BLaER1 (cell line): ENCODE measurements at regions not wholly inside any gene's neighbourhood (a gene's known extent, or its start where the extent isn't known, plus 50 kb on each side); places are given as distances from the start of the nearest gene placed in this dataset.

Experiments
- H3K27ac ChIP-seq: shearing (Covaris generic); formaldehyde crosslinking; 2 replicates; pipeline ENCODE4 v1.8.1; 2022
- H3K27me3 ChIP-seq: shearing (Covaris generic); formaldehyde crosslinking; 2 replicates; pipeline ENCODE4 v1.8.1; 2022
- H3K36me3 ChIP-seq: shearing (Covaris generic); formaldehyde crosslinking; 2 replicates; pipeline ENCODE4 v1.8.1; 2022
- H3K4me1 ChIP-seq: shearing (Covaris generic); formaldehyde crosslinking; 2 replicates; pipeline ENCODE4 v1.8.1; 2022
- H3K4me2 ChIP-seq: shearing (Covaris generic); formaldehyde crosslinking; 2 replicates; pipeline ENCODE4 v1.8.1; 2022
- H3K4me3 ChIP-seq: shearing (Covaris generic); formaldehyde crosslinking; 2 replicates; pipeline ENCODE4 v1.8.1; 2022
- H3K9ac ChIP-seq: shearing (Covaris generic); formaldehyde crosslinking; 2 replicates; pipeline ENCODE4 v1.8.1; 2022
- H3K9me3 ChIP-seq: shearing (Covaris generic); formaldehyde crosslinking; 2 replicates; pipeline ENCODE4 v1.8.1; 2022
- H4K20me1 ChIP-seq: shearing (Covaris generic); formaldehyde crosslinking; 2 replicates; pipeline ENCODE4 v1.8.1; 2022
- Cebpa-rat ChIP-seq: shearing (Covaris generic); IDR thresholded peaks from 2 replicates; pipeline ENCODE4 v1.8.1; 2022

GRCh38 chr6:16078064-16078463, 50.8 kb upstream of the MYLIP start:
- H3K4me2 ChIP-seq, result no peak overlapping the region
- H4K20me1 ChIP-seq, result no peaks in the 10 kb centered on the region

DNA sequence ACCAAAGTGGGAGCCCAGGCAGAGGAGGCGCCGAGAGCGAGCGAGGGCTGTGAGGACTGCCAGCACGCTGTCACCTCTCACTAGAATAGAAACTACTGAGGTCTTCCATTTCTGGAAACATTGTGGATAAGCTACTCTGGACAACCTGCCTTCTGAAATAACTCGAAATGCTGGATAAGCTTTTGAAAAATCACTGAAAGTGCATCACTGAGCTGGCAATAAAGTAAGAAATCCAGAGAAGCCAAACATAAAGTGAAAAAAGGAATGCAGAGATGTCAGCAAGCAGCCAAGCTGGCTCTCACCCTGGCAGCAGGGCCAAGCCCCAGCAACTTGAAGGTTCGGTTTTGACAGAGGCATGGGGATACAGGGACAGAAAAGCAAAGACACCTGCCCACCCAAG, 59.2 kb upstream of the MYLIP start:
- no peaks in the 10 kb centered on the region for H4K20me1 ChIP-seq
- no peak for TF ChIP-seq Cebpa-rat
- no peaks in the 10 kb centered on the region for H3K27me3 ChIP-seq
- H3K9me3 ChIP-seq, result peaks cover 9% of the 10 kb centered on the region; the same call in 1 of the 2 replicates
- H3K4me3 ChIP-seq, result no peak overlapping the region
- H3K4me2 ChIP-seq, result no peak overlapping the region
- H3K4me1 ChIP-seq, result peaks cover 3% of the 10 kb centered on the region; the same call in 1 of the 2 replicates
- no peak overlapping the region for H3K27ac ChIP-seq
- no peak overlapping the region for H3K9ac ChIP-seq
- H3K36me3 ChIP-seq, result no peaks in the 10 kb centered on the region

More at GRCh38 chr6:16078064-16078463, 50.8 kb upstream of the MYLIP start:
- no peaks in the 10 kb centered on the region for H3K36me3 ChIP-seq
- no peak for TF ChIP-seq Cebpa-rat
- H3K9me3 ChIP-seq, result no peaks in the 10 kb centered on the region
- no peaks in the 10 kb centered on the region for H3K27me3 ChIP-seq
- no peaks in the 10 kb centered on the region for H3K4me1 ChIP-seq
- no peak overlapping the region for H3K27ac ChIP-seq
- H3K9ac ChIP-seq, result no peak overlapping the region
- no peak overlapping the region for H3K4me3 ChIP-seq

DNA sequence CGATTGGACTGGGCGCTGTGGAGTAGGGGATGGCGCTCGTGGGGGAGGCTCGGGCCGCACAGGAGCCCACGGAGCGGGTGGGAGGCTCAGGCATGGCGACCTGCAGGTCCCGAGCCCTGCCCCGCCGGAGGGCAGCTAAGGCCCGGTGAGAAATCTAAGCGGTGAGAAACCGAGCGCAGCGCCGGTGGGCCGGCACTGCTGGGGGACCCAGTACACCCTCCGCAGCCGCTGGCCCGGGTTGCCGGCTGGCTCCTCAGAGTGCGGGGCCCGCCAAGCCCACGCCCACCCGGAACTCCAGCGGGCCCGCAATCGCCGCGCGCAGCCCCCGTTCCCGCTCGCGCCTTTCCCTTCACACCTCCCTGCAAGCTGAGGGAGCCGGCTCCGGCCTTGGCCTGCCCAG, 59.7 kb upstream of the MYLIP start:
- TF ChIP-seq Cebpa-rat, result no peak
- Histone ChIP-seq H3K9ac (no peak overlapping the region), H3K36me3 (no peaks in the 10 kb centered on the region), H3K9me3 (peaks cover 9% of the 10 kb centered on the region; the same call in 1 of the 2 replicates), H3K4me2 (no peak overlapping the region), H3K4me3 (no peak overlapping the region), H3K27ac (no peak overlapping the region), H3K4me1 (peaks cover 5% of the 10 kb centered on the region; the same call in 1 of the 2 replicates), H4K20me1 (no peaks in the 10 kb centered on the region), H3K27me3 (no peaks in the 10 kb centered on the region)

- Histone ChIP-seq H3K36me3 (no peaks in the 10 kb centered on the region), H4K20me1 (no peaks in the 10 kb centered on the region), H3K27ac (no peak overlapping the region), H3K9me3 (peaks cover 9% of the 10 kb centered on the region; the same call in 1 of the 2 replicates), H3K4me1 (peaks cover 5% of the 10 kb centered on the region; the same call in 1 of the 2 replicates), H3K4me3 (no peak overlapping the region), H3K27me3 (no peaks in the 10 kb centered on the region), H3K4me2 (no peak overlapping the region), H3K9ac (no peak overlapping the region)
- no peak for TF ChIP-seq Cebpa-rat
Observed at GRCh38 chr6:16067568-16067967, 61.3 kb upstream of the MYLIP start.

GRCh38 chr6:16064671-16065072, 64.2 kb upstream of the MYLIP start:
- H3K4me3 ChIP-seq, result no peak overlapping the region
- no peaks in the 10 kb centered on the region for H3K27me3 ChIP-seq
- peaks cover 8% of the 10 kb centered on the region; the same call in 1 of the 2 replicates for H3K9me3 ChIP-seq
- no peak overlapping the region for H3K27ac ChIP-seq
- TF ChIP-seq Cebpa-rat, result no peak
- peaks cover 13% of the 10 kb centered on the region for H3K4me1 ChIP-seq
- H3K4me2 ChIP-seq, result 0 out of 2 replicates have a peak overlapping the region, but pooled peaks have one; percentile 19
- no peaks in the 10 kb centered on the region for H4K20me1 ChIP-seq
- H3K36me3 ChIP-seq, result no peaks in the 10 kb centered on the region
- H3K9ac ChIP-seq, result no peak overlapping the region

DNA sequence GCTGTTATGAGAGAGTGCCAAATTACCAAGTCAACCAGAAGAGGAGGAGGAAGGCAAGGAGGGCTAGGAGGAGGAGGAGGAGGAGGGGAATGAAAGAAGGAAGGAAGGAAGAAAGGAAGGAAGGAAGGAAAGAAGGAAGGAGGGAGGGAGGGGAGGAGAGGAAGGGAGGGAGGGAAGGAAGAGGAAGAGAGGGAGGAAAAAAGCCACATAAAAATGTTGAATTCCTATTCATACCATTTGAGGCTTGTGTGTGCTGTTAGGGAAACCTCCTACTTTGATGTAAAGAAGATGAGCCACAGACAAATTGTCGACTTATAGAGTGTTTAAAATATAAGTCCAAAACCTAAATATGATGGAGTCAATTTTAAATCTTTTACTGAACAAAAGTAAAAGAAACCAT, 65.3 kb upstream of the MYLIP start:
- no peaks in the 10 kb centered on the region for H4K20me1 ChIP-seq
- H3K9me3 ChIP-seq, result no peaks in the 10 kb centered on the region; the same call in 1 of the 2 replicates
- peaks cover 16% of the 10 kb centered on the region for H3K4me1 ChIP-seq
- no peak overlapping the region for H3K4me2 ChIP-seq
- H3K4me3 ChIP-seq, result no peak overlapping the region
- no peaks in the 10 kb centered on the region for H3K36me3 ChIP-seq
- no peaks in the 10 kb centered on the region for H3K27me3 ChIP-seq
- TF ChIP-seq Cebpa-rat, result no peak
- no peak overlapping the region for H3K9ac ChIP-seq
- H3K27ac ChIP-seq, result no peak overlapping the region

DNA sequence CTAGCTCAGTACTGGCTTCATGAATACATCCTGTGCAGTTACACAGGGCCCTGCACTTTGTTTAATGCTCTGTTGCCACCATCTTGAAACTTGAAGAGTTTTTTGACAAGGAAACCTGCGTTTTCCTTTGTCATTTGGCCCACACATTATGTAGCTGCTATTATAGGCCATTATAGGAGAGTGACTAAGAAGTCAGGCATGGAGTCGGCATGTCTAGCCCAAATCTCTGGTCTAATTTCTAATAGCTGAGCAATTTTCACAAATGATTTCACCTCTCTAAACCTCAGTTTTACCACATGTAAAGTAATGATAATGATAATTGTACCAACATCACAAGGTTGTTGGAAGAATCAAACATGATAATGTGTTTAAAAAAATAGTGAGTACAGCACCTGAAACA, 67.1 kb upstream of the MYLIP start:
- Histone ChIP-seq H3K27ac (no peak overlapping the region), H4K20me1 (no peaks in the 10 kb centered on the region), H3K9ac (no peak overlapping the region), H3K4me2 (no peak overlapping the region), H3K4me1 (peaks cover 16% of the 10 kb centered on the region), H3K9me3 (no peaks in the 10 kb centered on the region; the same call in 1 of the 2 replicates), H3K4me3 (no peak overlapping the region), H3K36me3 (no peaks in the 10 kb centered on the region), H3K27me3 (no peaks in the 10 kb centered on the region)
- TF ChIP-seq Cebpa-rat, result no peak

- H3K27ac ChIP-seq, result 0 out of 2 replicates have a peak overlapping the region, but pooled peaks have one; percentile 14
- H3K9me3 ChIP-seq, result no peaks in the 10 kb centered on the region; the same call in 1 of the 2 replicates
- H3K4me3 ChIP-seq, result peak overlapping the region; percentile 35; the same call in 1 of the 2 replicates
- no peak overlapping the region for H3K9ac ChIP-seq
- H4K20me1 ChIP-seq, result no peaks in the 10 kb centered on the region
- no peaks in the 10 kb centered on the region for H3K36me3 ChIP-seq
- H3K4me1 ChIP-seq, result peaks cover 16% of the 10 kb centered on the region
- no peak for TF ChIP-seq Cebpa-rat
- no peaks in the 10 kb centered on the region for H3K27me3 ChIP-seq
- H3K4me2 ChIP-seq, result peak overlapping the region; percentile 55
Observed at GRCh38 chr6:16060039-16060438, 68.8 kb upstream of the MYLIP start.

DNA sequence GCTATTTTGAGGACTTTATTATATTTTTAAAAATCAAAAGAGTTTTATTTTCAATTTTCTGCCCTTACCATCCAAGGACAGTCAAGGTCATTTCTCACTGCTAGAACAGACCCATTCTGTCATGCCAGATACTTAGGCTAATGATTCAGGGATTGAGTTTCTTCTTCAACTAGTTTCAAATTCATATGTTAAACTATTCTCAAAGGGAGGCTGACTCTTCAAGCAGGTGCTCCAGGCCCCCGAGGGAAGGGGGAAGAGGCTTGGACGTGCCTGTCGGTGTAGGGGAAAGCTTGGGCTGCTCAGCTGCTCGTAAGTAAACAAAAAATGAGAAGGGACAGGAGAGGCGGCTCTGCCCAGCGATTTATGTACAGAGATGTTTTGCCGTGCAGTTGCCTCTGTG, 69.4 kb upstream of the MYLIP start:
- Histone ChIP-seq H3K27ac (no peak overlapping the region), H3K4me3 (no peak overlapping the region), H3K36me3 (no peaks in the 10 kb centered on the region), H3K9me3 (no peaks in the 10 kb centered on the region; the same call in 1 of the 2 replicates), H3K4me1 (peaks cover 11% of the 10 kb centered on the region), H3K4me2 (peak overlapping the region; percentile 55; the same call in 1 of the 2 replicates), H3K27me3 (no peaks in the 10 kb centered on the region), H4K20me1 (no peaks in the 10 kb centered on the region), H3K9ac (no peak overlapping the region)
- no peak for TF ChIP-seq Cebpa-rat

GRCh38 chr6:16058929-16059345, 69.9 kb upstream of the MYLIP start:
- no peak for TF ChIP-seq Cebpa-rat
- Histone ChIP-seq H3K4me3 (no peak overlapping the region), H3K27ac (no peak overlapping the region), H3K27me3 (no peaks in the 10 kb centered on the region), H3K4me2 (no peak overlapping the region), H3K4me1 (peaks cover 11% of the 10 kb centered on the region), H3K9ac (no peak overlapping the region), H3K9me3 (no peaks in the 10 kb centered on the region; the same call in 1 of the 2 replicates), H4K20me1 (no peaks in the 10 kb centered on the region), H3K36me3 (no peaks in the 10 kb centered on the region)
